ENCODE measurements at regions not wholly inside any gene's neighbourhood (a gene's known extent, or its start where the extent isn't known, plus 50 kb on each side); places are given as distances from the start of the nearest gene placed in this dataset.

DNA sequence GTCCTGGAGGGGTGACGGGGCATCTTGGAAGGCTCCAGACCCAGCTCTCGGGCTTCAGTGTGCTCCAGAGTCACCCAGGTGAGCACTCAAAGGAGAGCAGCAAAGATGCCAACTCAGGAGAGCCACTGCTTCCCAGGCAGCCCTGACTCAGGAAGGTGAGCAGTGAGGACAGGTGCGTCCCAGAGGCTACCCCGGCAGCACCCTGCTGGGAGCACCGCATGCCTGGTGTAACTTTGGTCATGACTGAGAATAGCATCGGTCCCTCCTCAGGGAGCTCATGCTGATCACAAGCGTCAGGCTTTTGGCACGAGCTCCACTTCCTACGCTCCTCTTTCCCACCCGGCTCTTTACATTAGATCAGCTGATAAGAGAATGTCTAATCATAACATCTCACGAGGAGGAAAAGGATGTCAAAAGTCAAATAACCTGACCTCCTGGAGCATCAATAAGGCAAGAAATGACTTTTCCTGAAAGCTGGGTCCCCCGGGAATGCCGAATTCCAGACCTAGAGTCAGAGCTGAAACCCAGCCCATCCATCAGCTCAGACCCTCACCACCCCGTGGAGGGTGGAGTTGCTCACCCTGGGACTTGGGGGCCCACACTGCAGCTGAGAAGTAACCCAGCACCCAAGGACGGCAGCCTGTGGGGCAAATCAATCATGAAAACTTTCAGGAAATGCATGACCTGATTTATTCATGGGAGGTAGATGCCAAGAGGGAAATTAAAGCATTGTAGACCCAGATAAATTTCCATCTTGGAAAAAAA is 248.8 kb downstream of the ACKR3 start (continued):
- TF ChIP-seq PRMT5 (CRISPR knock-in tag; IDR thresholded peaks at IDR 0.05) (no peak), ZNF253 (CRISPR knock-in tag; conservative IDR thresholded peaks at IDR 0.05) (no peak), ZNF717 (CRISPR knock-in tag; IDR thresholded peaks at IDR 0.05) (no peak), ZNF174 (CRISPR knock-in tag; IDR thresholded peaks at IDR 0.05) (no peak), RCOR1 (IDR thresholded peaks at IDR 0.05; ENCODE audit: borderline replicate concordance in 1 of 2, low read depth in 2 of 2, low read length in 2 of 2) (no peak), CBX2 (IDR thresholded peaks at IDR 0.05; ENCODE audit: insufficient read depth, low read length, poor library complexity, severe bottlenecking) (no peak), MEF2D (tag; conservative IDR thresholded peaks at IDR 0.05; ENCODE audit: low read depth) (no peak), ZNF445 (CRISPR knock-in tag; IDR thresholded peaks at IDR 0.05; ENCODE audit: low read depth) (no peak), NR2F6 (CRISPR knock-in tag; IDR thresholded peaks at IDR 0.05) (no peak), STAG1 (CRISPR knock-in tag; IDR thresholded peaks at IDR 0.05; ENCODE audit: borderline replicate concordance) (no peak), ZNF764 (CRISPR knock-in tag; IDR thresholded peaks at IDR 0.05; ENCODE audit: low read depth) (no peak), NONO (IDR thresholded peaks at IDR 0.05; ENCODE audit: low read depth in 2 of 2, low read length in 1 of 2) (no peak)
- TF ChIP-seq, protein P1, sequence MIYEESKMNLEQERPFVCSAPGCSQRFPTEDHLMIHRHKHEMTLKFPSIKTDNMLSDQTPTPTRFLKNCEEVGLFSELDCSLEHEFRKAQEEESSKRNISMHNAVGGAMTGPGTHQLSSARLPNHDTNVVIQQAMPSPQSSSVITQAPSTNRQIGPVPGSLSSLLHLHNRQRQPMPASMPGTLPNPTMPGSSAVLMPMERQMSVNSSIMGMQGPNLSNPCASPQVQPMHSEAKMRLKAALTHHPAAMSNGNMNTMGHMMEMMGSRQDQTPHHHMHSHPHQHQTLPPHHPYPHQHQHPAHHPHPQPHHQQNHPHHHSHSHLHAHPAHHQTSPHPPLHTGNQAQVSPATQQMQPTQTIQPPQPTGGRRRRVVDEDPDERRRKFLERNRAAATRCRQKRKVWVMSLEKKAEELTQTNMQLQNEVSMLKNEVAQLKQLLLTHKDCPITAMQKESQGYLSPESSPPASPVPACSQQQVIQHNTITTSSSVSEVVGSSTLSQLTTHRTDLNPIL (CRISPR knock-in tag; IDR thresholded peaks at IDR 0.05) = no peak

All from K562 (cell line).